K562 (cell line): ENCODE measurements at regions not wholly inside any gene's neighbourhood (a gene's known extent, or its start where the extent isn't known, plus 50 kb on each side); places are given as distances from the start of the nearest gene placed in this dataset.

ENCODE experiments used
- ATAC-seq: fragments of 200-7000 bp; cut with Tn5 transposase; 3 replicates; pipeline ENCODE4 v1.9.1; 2020; ENCODE audit warnings: moderate library complexity
- BruUV-seq: library from RNA; stranded (reverse); fragments of 400-500 nt; replicated peaks from 2 replicates; lab custom pipeline; 2021; lab: Mats Ljungman, UMichigan
- CTCF ChIA-PET: fragments of 300-600 bp; formaldehyde crosslinking; extraction: SDS; loops from one replicate; lab custom pipeline; 2021; ENCODE audit warnings: low intra/inter-chr PET ratio; lab: Yijun Ruan, JAX
- POLR2A ChIA-PET: fragments of 300-600, 350-650 bp; sonication (Branson Sonifier 250); formaldehyde crosslinking; extraction: SDS; loops from one replicate; lab custom pipeline; 2021; ENCODE audit warnings: antibody characterized with exemption, inconsistent platforms; lab: Yijun Ruan, JAX
- DNase-seq, 4 experiments: peaks; one replicate each; pipeline versions ENCODE4 v3.0.0 to v3.0.0-alpha.2; 2011 to 2018; ENCODE audit warnings: low spot score in 3 of 4, mixed read lengths in 3 of 4; ENCODE audit errors: extremely low read depth in 1 of 4
- FAIRE-seq: peaks from 2 replicates; lab custom pipeline; 2011; peaks lifted over from hg19 to GRCh38; lab: Jason Lieb, UNC
- H2AFZ ChIP-seq: 2 replicates; pipeline ENCODE4 v1.6.0; 2011; ENCODE audit warnings: low read depth, low read length, control low read depth, inconsistent platforms
- H3K27ac ChIP-seq: fragments of 200-600 bp; 3 replicates; pipeline ENCODE4 v1.8.0; 2011; ENCODE audit warnings: low read depth, mild to moderate bottlenecking, control low read depth, inconsistent platforms, low read length, moderate library complexity, mixed read lengths; ENCODE audit errors: extremely low read depth
- H3K27me3 ChIP-seq, 2 experiments: fragments of 300-600 bp in 1 of 2; 2 replicates in 1 of 2; 3 replicates in 1 of 2; pipeline versions ENCODE4 v1.6.0 to v1.8.0; 2011; ENCODE audit warnings: inconsistent platforms in 2 of 2, low read length in 2 of 2, mild to moderate bottlenecking in 1 of 2, mixed read lengths in 1 of 2, moderate library complexity in 1 of 2; ENCODE audit not compliant: control insufficient read depth in 2 of 2, insufficient read depth in 2 of 2
- H3K36me3 ChIP-seq: fragments of 300-600 bp; 3 replicates; pipeline ENCODE4 v1.8.0; 2011; ENCODE audit warnings: mild to moderate bottlenecking, low read length, inconsistent platforms; ENCODE audit not compliant: control insufficient read depth, insufficient read depth
- H3K4me1 ChIP-seq, 2 experiments: fragments of 200-600 bp in 1 of 2; replicated peaks in 1 of 2; 2 replicates in 1 of 2; 3 replicates in 1 of 2; pipeline versions ENCODE4 v1.5.1 to v1.8.0; 2011; ENCODE audit warnings: inconsistent platforms in 2 of 2, low read length in 2 of 2, mild to moderate bottlenecking in 1 of 2, mixed read lengths in 1 of 2, moderate library complexity in 1 of 2; ENCODE audit not compliant: control insufficient read depth in 2 of 2, insufficient read depth in 2 of 2
- H3K4me2 ChIP-seq: 2 replicates; pipeline ENCODE4 v1.6.1; 2011; ENCODE audit warnings: low read length, control low read depth, inconsistent platforms, mixed read lengths; ENCODE audit not compliant: insufficient read depth
- H3K4me3 ChIP-seq: fragments of 200-600 bp; sonication (generic), shearing (Covaris generic); 2 replicates; pipeline ENCODE4 v1.5.1; 2016; ENCODE audit warnings: control low read depth, inconsistent platforms
- H3K79me2 ChIP-seq: fragments of 200-600 bp; 3 replicates; pipeline ENCODE4 v1.8.0; 2011; ENCODE audit warnings: low read length, inconsistent platforms; ENCODE audit not compliant: control insufficient read depth, insufficient read depth
- H3K9ac ChIP-seq, 2 experiments: 2 replicates each; pipeline versions ENCODE4 v1.6.0 to v1.6.1; 2011; ENCODE audit warnings: low read depth in 2 of 2, low read length in 2 of 2, control low read depth in 1 of 2, inconsistent platforms in 1 of 2, mild to moderate bottlenecking in 1 of 2, mixed read lengths in 1 of 2; ENCODE audit not compliant: insufficient read depth in 1 of 2
- H3K9me1 ChIP-seq: one replicate; pipeline ENCODE4 v1.6.0; 2011; ENCODE audit warnings: inconsistent platforms, mild to moderate bottlenecking, low read length, moderate library complexity; ENCODE audit not compliant: control insufficient read depth, insufficient read depth
- H3K9me3 ChIP-seq: replicated peaks from 2 replicates; pipeline ENCODE4 v1.5.1; 2011; ENCODE audit warnings: low read depth, low read length, inconsistent platforms; ENCODE audit not compliant: control insufficient read depth, insufficient read depth
- H4K20me1 ChIP-seq: replicated peaks from 2 replicates; pipeline ENCODE4 v1.6.1; 2011; ENCODE audit warnings: low read length, inconsistent platforms, mixed read lengths; ENCODE audit not compliant: control insufficient read depth, insufficient read depth
- HDGF ChIP-seq: fragments of 450-650 bp; IDR thresholded peaks from 2 replicates; pipeline ENCODE4 v1.6.1; 2016
- HMG20B ChIP-seq: fragments of 250-450 bp; sonication (Bioruptor Pico); IDR thresholded peaks from 2 replicates; pipeline ENCODE4 v1.5.0; 2021; ENCODE audit warnings: mild to moderate bottlenecking
- NCOA2 ChIP-seq, 2 experiments: fragments of 450-650 bp; IDR thresholded peaks; 2 replicates each; pipeline ENCODE4 v1.6.1; 2018; ENCODE audit warnings: mild to moderate bottlenecking in 2 of 2, moderate library complexity in 1 of 2; ENCODE audit not compliant: partially characterized antibody in 2 of 2
- SUPT5H ChIP-seq: fragments of 450-650 bp; IDR thresholded peaks from 2 replicates; pipeline ENCODE4 v1.6.1; 2016
- THRAP3 ChIP-seq: fragments of 450-650 bp; IDR thresholded peaks from 2 replicates; pipeline ENCODE4 v1.6.1; 2016; ENCODE audit warnings: mild to moderate bottlenecking, inconsistent platforms, borderline replicate concordance
- ZNF133 ChIP-seq: fragments of 250-450 bp; sonication (Bioruptor Pico); IDR thresholded peaks from 2 replicates; pipeline ENCODE4 v1.4.0; 2020; ENCODE audit warnings: mild to moderate bottlenecking
- WGBS: fragments of 100-300 bp; shearing (Covaris generic); methylation state at CpG from one replicate; pipeline ENCODE4 v1.1.6; 2016; ENCODE audit warnings: low coverage, mixed read lengths; ENCODE audit not compliant: insufficient coverage; ENCODE audit errors: missing lambda C conversion rate; 5-methylcytosine and 5-hydroxymethylcytosine counted together
- in situ Hi-C: fragments of 300-500 bp; cut with MboI; formaldehyde crosslinking; loops from 4 replicates; pipeline ENCODE4 v1.15.0; 2018; ENCODE audit warnings: inconsistent platforms, mixed read lengths
- intact Hi-C: fragments of 100-400 bp; cut with micrococcal nuclease; formaldehyde crosslinking; loops from 2 replicates; pipeline ENCODE4 v1.14.2; 2022
- TF ChIP-seq, protein P1 (sequence below): fragments of 450-650 bp; IDR thresholded peaks from 2 replicates; pipeline ENCODE4 v1.6.1; 2014; ENCODE audit warnings: low read depth, mild to moderate bottlenecking, moderate library complexity, borderline replicate concordance
- TF ChIP-seq, protein P2 (sequence below): fragments of 450-650 bp; IDR thresholded peaks from 2 replicates; pipeline ENCODE4 v1.6.1; 2016
- TF ChIP-seq, protein P3 (sequence below): fragments of 250-450 bp; sonication (Bioruptor Pico); IDR thresholded peaks from 2 replicates; pipeline ENCODE4 v1.9.0; 2021; ENCODE audit warnings: mild to moderate bottlenecking, inconsistent platforms

DNA sequence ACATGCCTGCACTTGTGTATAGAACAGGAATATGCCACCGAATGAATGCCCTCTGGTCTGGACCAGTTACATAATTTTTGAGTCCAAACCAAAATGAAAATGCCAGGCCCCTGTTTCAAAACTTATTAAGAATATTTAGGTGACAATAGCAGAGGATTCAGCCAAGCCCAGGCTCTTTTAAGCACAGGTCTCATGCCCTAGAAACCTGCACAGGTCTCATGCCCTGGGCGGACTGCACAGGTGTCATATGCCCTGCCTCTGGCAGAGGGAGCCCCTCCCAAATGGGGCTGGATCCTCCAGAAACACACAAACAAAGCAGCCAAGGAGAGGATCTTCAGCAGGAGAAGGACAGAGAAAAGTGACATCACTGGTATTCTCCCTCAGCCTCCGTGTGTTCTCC, 605.4 kb upstream of the NRP1 start:
- H3K36me3 ChIP-seq, result no peaks in the 10 kb centered on the region
- POLR2A ChIA-PET, result no interaction called here
- H3K9me3 ChIP-seq, result no peaks in the 10 kb centered on the region
- DNase-seq (no peak), FAIRE-seq (no peak), ATAC-seq (no peak)
- H2AFZ ChIP-seq, result no peak overlapping the region
- WGBS, result 4% methylated on average over 3 of the region's 3 CpGs
- no peak overlapping the region for H3K9ac ChIP-seq
- in situ Hi-C loops (no loop called here), intact Hi-C loops (no loop called here)
- CTCF ChIA-PET, result no interaction called here
- BruUV-seq, result no TSS peak
- no peaks in the 10 kb centered on the region for H3K4me1 ChIP-seq
- H3K4me3 ChIP-seq, result no peak overlapping the region
- H3K9me1 ChIP-seq, result no peaks in the 10 kb centered on the region
- no peaks in the 10 kb centered on the region for H3K79me2 ChIP-seq
- H3K4me2 ChIP-seq, result no peak overlapping the region
- H4K20me1 ChIP-seq, result no peaks in the 10 kb centered on the region
- TF ChIP-seq ZNF133 (CRISPR knock-in tag), result no peak
- TF ChIP-seq HMG20B (CRISPR knock-in tag), result no peak
- no peak for TF ChIP-seq NCOA2 (IDR thresholded peaks at IDR 0.05; ENCODE audit: partially characterized antibody in 2 of 2)
- TF ChIP-seq, protein P1, sequence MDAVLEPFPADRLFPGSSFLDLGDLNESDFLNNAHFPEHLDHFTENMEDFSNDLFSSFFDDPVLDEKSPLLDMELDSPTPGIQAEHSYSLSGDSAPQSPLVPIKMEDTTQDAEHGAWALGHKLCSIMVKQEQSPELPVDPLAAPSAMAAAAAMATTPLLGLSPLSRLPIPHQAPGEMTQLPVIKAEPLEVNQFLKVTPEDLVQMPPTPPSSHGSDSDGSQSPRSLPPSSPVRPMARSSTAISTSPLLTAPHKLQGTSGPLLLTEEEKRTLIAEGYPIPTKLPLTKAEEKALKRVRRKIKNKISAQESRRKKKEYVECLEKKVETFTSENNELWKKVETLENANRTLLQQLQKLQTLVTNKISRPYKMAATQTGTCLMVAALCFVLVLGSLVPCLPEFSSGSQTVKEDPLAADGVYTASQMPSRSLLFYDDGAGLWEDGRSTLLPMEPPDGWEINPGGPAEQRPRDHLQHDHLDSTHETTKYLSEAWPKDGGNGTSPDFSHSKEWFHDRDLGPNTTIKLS, result no peak
- TF ChIP-seq, protein P2, sequence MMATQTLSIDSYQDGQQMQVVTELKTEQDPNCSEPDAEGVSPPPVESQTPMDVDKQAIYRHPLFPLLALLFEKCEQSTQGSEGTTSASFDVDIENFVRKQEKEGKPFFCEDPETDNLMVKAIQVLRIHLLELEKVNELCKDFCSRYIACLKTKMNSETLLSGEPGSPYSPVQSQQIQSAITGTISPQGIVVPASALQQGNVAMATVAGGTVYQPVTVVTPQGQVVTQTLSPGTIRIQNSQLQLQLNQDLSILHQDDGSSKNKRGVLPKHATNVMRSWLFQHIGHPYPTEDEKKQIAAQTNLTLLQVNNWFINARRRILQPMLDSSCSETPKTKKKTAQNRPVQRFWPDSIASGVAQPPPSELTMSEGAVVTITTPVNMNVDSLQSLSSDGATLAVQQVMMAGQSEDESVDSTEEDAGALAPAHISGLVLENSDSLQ, result no peak
- TF ChIP-seq HDGF, result no peak
- no peak for TF ChIP-seq THRAP3
- TF ChIP-seq SUPT5H, result no peak
- TF ChIP-seq, protein P3, sequence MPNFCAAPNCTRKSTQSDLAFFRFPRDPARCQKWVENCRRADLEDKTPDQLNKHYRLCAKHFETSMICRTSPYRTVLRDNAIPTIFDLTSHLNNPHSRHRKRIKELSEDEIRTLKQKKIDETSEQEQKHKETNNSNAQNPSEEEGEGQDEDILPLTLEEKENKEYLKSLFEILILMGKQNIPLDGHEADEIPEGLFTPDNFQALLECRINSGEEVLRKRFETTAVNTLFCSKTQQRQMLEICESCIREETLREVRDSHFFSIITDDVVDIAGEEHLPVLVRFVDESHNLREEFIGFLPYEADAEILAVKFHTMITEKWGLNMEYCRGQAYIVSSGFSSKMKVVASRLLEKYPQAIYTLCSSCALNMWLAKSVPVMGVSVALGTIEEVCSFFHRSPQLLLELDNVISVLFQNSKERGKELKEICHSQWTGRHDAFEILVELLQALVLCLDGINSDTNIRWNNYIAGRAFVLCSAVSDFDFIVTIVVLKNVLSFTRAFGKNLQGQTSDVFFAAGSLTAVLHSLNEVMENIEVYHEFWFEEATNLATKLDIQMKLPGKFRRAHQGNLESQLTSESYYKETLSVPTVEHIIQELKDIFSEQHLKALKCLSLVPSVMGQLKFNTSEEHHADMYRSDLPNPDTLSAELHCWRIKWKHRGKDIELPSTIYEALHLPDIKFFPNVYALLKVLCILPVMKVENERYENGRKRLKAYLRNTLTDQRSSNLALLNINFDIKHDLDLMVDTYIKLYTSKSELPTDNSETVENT (CRISPR knock-in tag), result no peak
- TF ChIP-seq, all 486 proteins: peak for 0
- Histone ChIP-seq H3K27ac (no peak overlapping the region), H3K27me3 (no peaks in the 10 kb centered on the region)
